ENCODE measurements at regions not wholly inside any gene's neighbourhood (a gene's known extent, or its start where the extent isn't known, plus 50 kb on each side); places are given as distances from the start of the nearest gene placed in this dataset.

- TF ChIP-seq AFF1 (IDR thresholded peaks at IDR 0.05; ENCODE audit: low read depth in 1 of 2, partially characterized antibody in 2 of 2) (no peak), RERE (CRISPR knock-in tag; IDR thresholded peaks at IDR 0.05; ENCODE audit: borderline replicate concordance) (no peak), ZNF280A (IDR thresholded peaks at IDR 0.05; ENCODE audit: low read depth, partially characterized antibody) (no peak), ZNF263 (CRISPR knock-in tag; IDR thresholded peaks at IDR 0.05; ENCODE audit: borderline replicate concordance) (no peak), USF2 (CRISPR knock-in tag; IDR thresholded peaks at IDR 0.05) (peak; percentile 80), E2F3 (CRISPR knock-in tag; IDR thresholded peaks at IDR 0.05) (no peak), ZFPM2 (CRISPR knock-in tag; IDR thresholded peaks at IDR 0.05) (no peak), HNRNPK (IDR thresholded peaks at IDR 0.05; ENCODE audit: low read depth, low read length, poor library complexity, severe bottlenecking) (no peak), SUPT5H (IDR thresholded peaks at IDR 0.05) (no peak), RNF219 (CRISPR knock-in tag; IDR thresholded peaks at IDR 0.05) (no peak), CBFA2T2 (conservative IDR thresholded peaks at IDR 0.05) (0 out of 2 replicates have a peak, but pooled peaks have one; percentile 4)
These were observed 513.4 kb downstream of the MED13L start (continued) for GRCh38 chr12:115763982-115764621.

Data from K562 (cell line).